Cardiac septum (tissue), 1 donor: ENCODE measurements at regions not wholly inside any gene's neighbourhood (a gene's known extent, or its start where the extent isn't known, plus 50 kb on each side); places are given as distances from the start of the nearest gene placed in this dataset.

ENCODE experiments used
- DNase-seq: peaks from one replicate; pipeline ENCODE4 v3.0.0-alpha.2; 2020; ENCODE audit warnings: low spot score
- intact Hi-C: fragments of 100-400 bp; cut with DNase I; formaldehyde crosslinking; loops from one replicate; pipeline ENCODE4 v1.14.0; 2022
- donor health status: DM: no; HTN: no; CAD: no.

DNA sequence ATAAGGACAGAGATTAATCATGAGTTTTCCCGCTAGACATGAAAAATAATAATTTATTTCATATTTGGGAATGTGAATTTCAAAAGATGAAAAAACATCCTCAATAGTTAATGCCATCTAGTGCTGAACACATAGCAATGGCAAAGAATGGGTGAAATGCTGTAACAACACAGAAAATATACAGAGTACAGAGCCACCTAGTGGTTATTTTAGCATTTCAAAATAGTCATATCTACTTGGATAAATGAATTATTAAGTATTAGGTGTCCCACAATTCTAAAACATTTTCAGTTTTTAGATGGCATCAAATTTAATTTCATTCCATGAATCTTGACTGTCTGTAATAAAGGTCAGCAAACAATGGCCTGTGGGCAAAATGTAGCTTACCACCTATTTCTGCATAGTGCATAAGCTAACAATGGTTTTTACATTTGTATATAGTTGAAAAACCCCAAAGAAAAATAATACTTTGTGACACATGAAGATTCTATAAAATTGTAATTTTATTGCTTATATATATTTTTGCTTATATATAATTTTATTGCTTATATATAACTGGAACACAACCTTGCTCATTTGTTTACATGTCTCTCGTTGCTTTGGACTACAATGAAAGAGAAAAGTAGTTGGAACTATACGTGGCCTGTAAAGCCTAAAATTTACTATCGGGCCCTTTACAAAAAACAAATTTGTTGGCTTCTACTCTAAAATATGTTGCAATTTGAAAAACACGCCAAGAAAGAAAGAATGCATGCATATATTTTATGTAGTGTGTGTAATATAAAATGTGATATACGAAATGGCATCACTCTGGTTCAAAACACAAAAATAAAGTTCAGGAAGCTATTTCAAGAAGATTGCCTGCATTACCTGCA, 99.1 kb upstream of the FAM47C start:
- intact Hi-C loops = no loop called here
- no peak for DNase-seq

DNA sequence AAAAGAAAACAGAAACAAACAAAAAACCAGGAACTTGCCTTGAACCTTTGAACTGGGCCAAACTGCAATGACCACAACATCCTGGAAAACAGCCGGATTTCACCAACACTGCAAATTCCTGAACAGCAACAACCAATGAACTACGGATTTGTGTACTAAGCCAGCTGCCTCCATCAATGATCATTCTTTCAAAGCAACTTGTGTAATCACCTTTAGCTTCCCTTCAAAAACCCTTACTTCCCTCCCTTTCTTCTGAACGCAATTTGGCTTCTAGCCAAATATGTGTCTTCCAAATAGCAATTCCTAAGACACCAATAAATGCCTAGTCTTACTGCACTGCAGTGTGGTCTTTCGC, 98.5 kb upstream of the FAM47C start:
- no peak for DNase-seq
- intact Hi-C loops = no loop called here

DNA sequence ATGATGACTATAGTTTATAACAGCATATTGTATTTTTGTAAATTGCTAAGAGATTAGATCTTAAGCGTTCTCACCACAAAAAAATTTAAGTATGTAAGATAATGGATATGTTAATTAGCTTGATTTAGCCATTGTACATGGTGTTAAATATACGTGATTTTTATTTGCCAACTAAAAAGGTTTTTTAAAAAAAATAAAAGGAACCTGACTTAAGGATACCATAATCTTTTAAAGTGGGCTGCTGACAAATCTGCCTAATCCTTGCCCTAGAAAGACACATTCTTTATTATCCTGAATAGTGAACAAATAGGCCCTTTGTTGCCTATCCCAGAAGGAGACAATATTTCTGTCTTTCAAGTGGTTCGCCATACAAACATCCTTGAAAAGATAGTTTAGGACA, 94.6 kb upstream of the FAM47C start:
- DNase-seq = no peak
- intact Hi-C loops = no loop called here

DNA sequence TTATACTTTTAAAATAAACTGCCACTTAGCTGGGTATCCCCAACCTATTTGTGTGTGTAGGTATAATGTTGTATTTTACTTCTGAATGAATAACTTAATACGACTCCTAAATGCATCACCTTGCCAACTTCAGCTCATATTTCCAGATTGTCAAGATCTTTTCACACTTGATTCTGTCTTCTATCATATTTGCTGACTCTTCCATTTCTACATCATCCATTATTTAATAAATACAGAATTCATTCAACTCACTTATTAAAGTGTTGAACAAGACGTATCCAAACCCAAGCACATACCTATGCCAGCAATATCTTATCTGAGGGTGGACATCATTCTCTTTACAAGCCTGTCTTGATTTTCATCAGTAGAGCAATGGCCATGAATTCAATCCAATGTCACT, 91.2 kb upstream of the FAM47C start:
- no peak for DNase-seq
- intact Hi-C loops = no loop called here

DNA sequence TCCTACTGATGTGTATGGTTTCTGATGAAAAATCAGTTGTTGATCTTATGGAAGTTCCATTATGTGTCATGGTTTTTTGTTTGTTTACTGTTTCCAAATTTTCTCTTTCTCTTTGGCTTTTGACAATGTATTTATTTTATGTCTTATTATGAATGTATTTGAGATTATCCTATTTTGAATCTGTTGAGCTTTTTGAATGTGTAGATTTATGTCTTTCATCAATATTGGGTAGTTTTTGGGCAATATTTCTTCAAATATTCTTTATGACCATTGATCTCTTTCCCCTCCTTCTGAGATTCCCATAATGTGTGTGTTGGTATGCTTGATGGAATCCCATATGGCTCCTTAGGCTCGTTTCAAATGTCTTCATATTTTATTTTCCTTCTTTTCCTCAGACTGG, 80.5 kb upstream of the FAM47C start:
- intact Hi-C loops = no loop called here
- no peak for DNase-seq

DNA sequence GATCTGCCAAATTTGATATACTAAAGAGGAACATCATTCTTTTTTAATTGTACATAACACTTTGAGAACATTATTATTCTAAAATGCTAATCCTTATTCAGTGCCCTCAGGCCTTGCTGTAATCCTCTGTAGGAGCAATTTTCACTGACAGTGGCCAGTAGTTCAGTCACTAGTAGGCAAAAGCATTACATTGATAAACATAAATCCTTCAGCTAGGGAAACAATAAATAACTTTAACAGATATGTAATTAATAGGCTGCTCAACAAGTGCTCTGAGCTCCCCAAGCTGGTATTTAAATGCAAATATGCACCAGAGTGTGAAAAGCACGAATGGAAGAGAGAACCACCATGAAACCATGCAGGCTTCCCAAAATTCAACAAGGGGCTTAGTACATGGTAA, 77.7 kb upstream of the FAM47C start:
- DNase-seq = no peak
- intact Hi-C loops = no loop called here

DNA sequence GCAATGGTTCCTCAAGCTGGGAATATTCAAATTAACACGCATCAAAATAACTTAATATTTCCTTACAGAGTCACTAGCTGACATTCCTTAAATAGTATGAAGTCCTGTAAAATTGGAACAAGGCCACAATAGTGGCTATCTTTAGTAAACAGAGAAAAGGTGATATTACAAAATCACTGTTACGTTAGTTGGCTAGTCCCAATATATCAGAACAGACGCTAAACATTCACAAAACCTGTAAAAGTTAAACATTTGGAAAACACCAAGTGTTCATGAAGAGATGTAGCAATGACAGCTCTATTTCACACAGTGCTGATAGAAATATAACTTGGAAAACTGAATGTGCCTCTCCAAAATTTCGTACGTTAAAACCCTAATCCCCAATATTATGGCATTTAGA, 61.0 kb upstream of the FAM47C start:
- intact Hi-C loops = no loop called here
- no peak for DNase-seq

DNA sequence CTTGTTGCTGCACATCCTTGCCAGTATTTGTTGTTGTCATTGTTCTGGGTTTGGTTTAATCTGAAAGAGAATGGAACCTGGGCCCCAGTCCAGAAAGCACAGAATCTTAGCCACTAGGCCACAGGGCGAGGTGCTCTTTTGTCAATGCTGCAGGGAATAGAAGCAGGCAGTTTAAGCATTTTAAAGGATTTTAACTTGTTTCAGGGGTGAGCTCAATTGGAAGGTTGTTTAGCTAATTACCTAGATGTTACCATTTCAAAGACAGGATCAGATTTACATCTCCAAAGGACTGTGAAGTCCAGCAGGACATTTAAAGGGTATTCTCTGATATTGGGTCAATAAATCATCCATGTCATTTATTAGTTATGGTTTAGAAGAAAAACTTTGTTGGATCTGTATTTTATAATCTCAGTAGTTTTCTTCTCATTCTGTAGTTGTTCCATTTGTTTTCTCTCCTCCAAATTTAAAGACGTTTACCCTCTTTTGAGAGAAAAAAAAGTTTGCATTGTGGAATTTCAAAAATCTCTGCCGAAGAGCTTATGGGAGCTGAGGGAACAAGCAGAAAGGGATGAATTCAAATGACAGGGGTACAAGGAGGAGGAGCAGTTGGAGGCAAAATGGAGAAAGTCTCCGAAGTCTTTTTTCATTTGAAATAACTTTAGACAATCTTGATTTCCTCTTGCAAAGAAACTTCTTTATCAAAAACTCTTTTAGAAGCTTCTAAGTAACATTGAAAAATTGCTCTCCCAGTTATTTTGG, 57.5 kb upstream of the FAM47C start:
- intact Hi-C loops = no loop called here
- no peak for DNase-seq

DNA sequence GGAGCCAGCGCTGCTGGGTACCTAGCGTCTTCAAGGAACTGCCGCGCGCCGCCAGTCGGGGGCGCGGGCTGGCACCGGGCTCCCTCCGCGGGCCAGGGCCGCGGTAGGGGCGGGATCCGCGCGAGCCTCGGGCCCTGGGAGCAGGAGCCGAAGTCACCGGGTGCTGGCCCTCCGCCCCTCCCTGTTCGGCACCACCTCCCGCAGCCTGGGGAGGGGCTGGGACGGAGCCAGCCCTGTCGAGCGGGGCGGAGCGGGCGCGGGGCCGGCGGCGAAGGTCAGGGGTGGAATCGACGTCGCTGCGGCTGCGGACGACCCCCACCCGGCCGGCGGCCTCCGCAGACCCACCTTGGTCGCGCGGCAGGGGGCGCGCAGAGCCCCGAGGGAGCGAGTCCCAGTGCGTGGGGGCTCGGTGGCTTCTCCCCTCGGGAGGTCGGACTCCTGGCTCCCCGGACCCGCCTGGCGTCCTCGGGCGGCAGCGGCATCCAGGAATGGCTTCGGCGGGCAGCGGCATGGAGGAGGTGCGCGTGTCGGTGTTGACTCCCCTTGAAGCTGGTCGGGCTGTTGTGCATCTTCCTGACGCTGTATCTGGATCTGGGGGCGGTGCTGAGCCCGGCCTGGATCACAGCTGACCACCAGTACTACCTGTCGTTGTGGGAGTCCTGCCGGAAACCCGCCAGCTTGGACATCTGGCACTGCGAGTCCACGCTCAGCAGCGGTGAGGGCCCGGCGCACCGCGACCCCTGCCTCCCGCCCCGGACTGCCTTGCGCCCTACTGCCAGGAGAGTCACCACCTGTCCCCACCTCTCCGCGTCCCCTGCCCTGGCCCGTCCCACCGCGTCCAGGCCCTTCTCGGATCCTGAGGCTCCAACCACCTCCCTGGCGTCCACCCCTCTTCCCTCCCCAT, 50.5 kb upstream of the FAM47C start:
- no peak for DNase-seq
- intact Hi-C loops = no loop called here
